ENCODE measurements at regions not wholly inside any gene's neighbourhood (a gene's known extent, or its start where the extent isn't known, plus 50 kb on each side); places are given as distances from the start of the nearest gene placed in this dataset.

- no peak overlapping the region for H3K27ac Mint-ChIP-seq
Observed at GRCh38 chr2:150166313-150167051, 321.0 kb downstream of the RND3 start.

GRCh38 chr2:150165988-150166312 lies 321.5 kb downstream of the RND3 start:
- H3K9me3 Mint-ChIP-seq, result no peaks in the 10 kb centered on the region
- H3K4me3 Mint-ChIP-seq, result no peak overlapping the region
- no peak for DNase-seq
- no peak overlapping the region for H3K27ac Mint-ChIP-seq
- H3K36me3 Mint-ChIP-seq, result no peaks in the 10 kb centered on the region
- no peaks in the 10 kb centered on the region for H3K27me3 Mint-ChIP-seq
- no peaks in the 10 kb centered on the region for H3K4me1 Mint-ChIP-seq

More at GRCh38 chr2:150166313-150167051, 321.0 kb downstream of the RND3 start:
- no peaks in the 10 kb centered on the region for H3K9me3 Mint-ChIP-seq
- DNase-seq, result no peak
- H3K4me1 Mint-ChIP-seq, result no peaks in the 10 kb centered on the region
- no peaks in the 10 kb centered on the region for H3K36me3 Mint-ChIP-seq
- no peak overlapping the region for H3K4me3 Mint-ChIP-seq
- no peaks in the 10 kb centered on the region for H3K27me3 Mint-ChIP-seq

GRCh38 chr2:150165442-150165841 lies 322.0 kb downstream of the RND3 start:
- no peaks in the 10 kb centered on the region for H3K9me3 Mint-ChIP-seq
- no peaks in the 10 kb centered on the region for H3K4me1 Mint-ChIP-seq
- no peak overlapping the region for H3K27ac Mint-ChIP-seq
- no peaks in the 10 kb centered on the region for H3K36me3 Mint-ChIP-seq
- no peak overlapping the region for H3K4me3 Mint-ChIP-seq
- no peaks in the 10 kb centered on the region for H3K27me3 Mint-ChIP-seq
- DNase-seq, result no peak

- H3K27ac Mint-ChIP-seq, result no peak overlapping the region
- no peaks in the 10 kb centered on the region for H3K27me3 Mint-ChIP-seq
- no peak for DNase-seq
- no peaks in the 10 kb centered on the region for H3K4me1 Mint-ChIP-seq
- no peak overlapping the region for H3K4me3 Mint-ChIP-seq
- no peaks in the 10 kb centered on the region for H3K36me3 Mint-ChIP-seq
- H3K9me3 Mint-ChIP-seq, result peaks cover 2% of the 10 kb centered on the region
Observed at GRCh38 chr2:150162241-150162942, 325.1 kb downstream of the RND3 start.

GRCh38 chr2:150160058-150160457 lies 327.4 kb downstream of the RND3 start:
- H3K36me3 Mint-ChIP-seq, result no peaks in the 10 kb centered on the region

GRCh38 chr2:150159300-150159699 lies 328.2 kb downstream of the RND3 start:
- no peak for DNase-seq
- no peak overlapping the region for H3K27ac Mint-ChIP-seq
- no peaks in the 10 kb centered on the region for H3K27me3 Mint-ChIP-seq
- H3K36me3 Mint-ChIP-seq, result no peaks in the 10 kb centered on the region
- H3K4me1 Mint-ChIP-seq, result no peaks in the 10 kb centered on the region
- H3K9me3 Mint-ChIP-seq, result peaks cover 2% of the 10 kb centered on the region
- H3K4me3 Mint-ChIP-seq, result no peak overlapping the region

More at GRCh38 chr2:150160058-150160457, 327.4 kb downstream of the RND3 start:
- H3K4me3 Mint-ChIP-seq, result no peak overlapping the region
- H3K27me3 Mint-ChIP-seq, result no peaks in the 10 kb centered on the region
- H3K9me3 Mint-ChIP-seq, result peaks cover 2% of the 10 kb centered on the region
- DNase-seq, result no peak
- H3K27ac Mint-ChIP-seq, result no peak overlapping the region
- H3K4me1 Mint-ChIP-seq, result no peaks in the 10 kb centered on the region

- Mint-ChIP-seq H3K27me3 (no peaks in the 10 kb centered on the region), H3K9me3 (peaks cover 3% of the 10 kb centered on the region), H3K4me1 (no peaks in the 10 kb centered on the region), H3K27ac (no peak overlapping the region), H3K36me3 (no peaks in the 10 kb centered on the region), H3K4me3 (no peak overlapping the region)
- DNase-seq, result no peak
Observed at GRCh38 chr2:150156876-150157275, 330.6 kb downstream of the RND3 start.

- Mint-ChIP-seq H3K27ac (no peak overlapping the region), H3K4me3 (no peak overlapping the region), H3K9me3 (peaks cover 3% of the 10 kb centered on the region), H3K36me3 (no peaks in the 10 kb centered on the region), H3K4me1 (no peaks in the 10 kb centered on the region), H3K27me3 (no peaks in the 10 kb centered on the region)
- no peak for DNase-seq
Observed at GRCh38 chr2:150156415-150156814, 331.1 kb downstream of the RND3 start.

- no peaks in the 10 kb centered on the region for H3K27me3 Mint-ChIP-seq
- H3K4me3 Mint-ChIP-seq, result no peak overlapping the region
- no peak overlapping the region for H3K27ac Mint-ChIP-seq
- no peaks in the 10 kb centered on the region for H3K4me1 Mint-ChIP-seq
- peaks cover 1% of the 10 kb centered on the region for H3K9me3 Mint-ChIP-seq
- no peaks in the 10 kb centered on the region for H3K36me3 Mint-ChIP-seq
- no peak for DNase-seq
Observed at GRCh38 chr2:150154308-150154797, 333.1 kb downstream of the RND3 start.

- no peaks in the 10 kb centered on the region for H3K4me1 Mint-ChIP-seq
- no peaks in the 10 kb centered on the region for H3K36me3 Mint-ChIP-seq
- DNase-seq, result no peak
- peaks cover 1% of the 10 kb centered on the region for H3K9me3 Mint-ChIP-seq
- H3K27me3 Mint-ChIP-seq, result no peaks in the 10 kb centered on the region
- no peak overlapping the region for H3K4me3 Mint-ChIP-seq
- H3K27ac Mint-ChIP-seq, result no peak overlapping the region
Observed at GRCh38 chr2:150153646-150154307, 333.7 kb downstream of the RND3 start.

- H3K27ac Mint-ChIP-seq, result no peak overlapping the region
- no peaks in the 10 kb centered on the region for H3K36me3 Mint-ChIP-seq
- DNase-seq, result no peak
- H3K9me3 Mint-ChIP-seq, result peaks cover 1% of the 10 kb centered on the region
- H3K4me1 Mint-ChIP-seq, result no peaks in the 10 kb centered on the region
- H3K4me3 Mint-ChIP-seq, result no peak overlapping the region
- H3K27me3 Mint-ChIP-seq, result no peaks in the 10 kb centered on the region
Observed at GRCh38 chr2:150152230-150152629, 335.2 kb downstream of the RND3 start.

- H3K4me3 Mint-ChIP-seq, result no peak overlapping the region
- H3K9me3 Mint-ChIP-seq, result peaks cover 12% of the 10 kb centered on the region
- DNase-seq, result no peak
- no peaks in the 10 kb centered on the region for H3K4me1 Mint-ChIP-seq
- H3K36me3 Mint-ChIP-seq, result no peaks in the 10 kb centered on the region
- no peaks in the 10 kb centered on the region for H3K27me3 Mint-ChIP-seq
- H3K27ac Mint-ChIP-seq, result no peak overlapping the region
Observed at GRCh38 chr2:150150144-150150543, 337.3 kb downstream of the RND3 start.

GRCh38 chr2:150147889-150148683 lies 339.4 kb downstream of the RND3 start:
- DNase-seq, result no peak
- Mint-ChIP-seq H3K27me3 (no peaks in the 10 kb centered on the region), H3K4me1 (no peaks in the 10 kb centered on the region), H3K9me3 (peaks cover 10% of the 10 kb centered on the region), H3K36me3 (no peaks in the 10 kb centered on the region), H3K27ac (no peak overlapping the region), H3K4me3 (no peak overlapping the region)

- H3K9me3 Mint-ChIP-seq, result peaks cover 10% of the 10 kb centered on the region
Observed at GRCh38 chr2:150146879-150147278, 340.6 kb downstream of the RND3 start.

GRCh38 chr2:150145299-150145692 lies 342.2 kb downstream of the RND3 start:
- H3K4me1 Mint-ChIP-seq, result no peaks in the 10 kb centered on the region

More at GRCh38 chr2:150146879-150147278, 340.6 kb downstream of the RND3 start:
- Mint-ChIP-seq H3K27me3 (no peaks in the 10 kb centered on the region), H3K36me3 (no peaks in the 10 kb centered on the region), H3K4me3 (no peak overlapping the region), H3K27ac (no peak overlapping the region), H3K4me1 (no peaks in the 10 kb centered on the region)
- no peak for DNase-seq

More at GRCh38 chr2:150145299-150145692, 342.2 kb downstream of the RND3 start:
- Mint-ChIP-seq H3K27me3 (no peaks in the 10 kb centered on the region), H3K36me3 (no peaks in the 10 kb centered on the region), H3K27ac (no peak overlapping the region), H3K9me3 (peaks cover 10% of the 10 kb centered on the region), H3K4me3 (no peak overlapping the region)
- DNase-seq, result no peak
